ENCODE measurements at regions not wholly inside any gene's neighbourhood (a gene's known extent, or its start where the extent isn't known, plus 50 kb on each side); places are given as distances from the start of the nearest gene placed in this dataset.

- Mint-ChIP-seq H3K4me1 (ENCODE audit: low read depth, unreplicated experiment) (no peaks in the 10 kb centered on the region), H3K9me3 (ENCODE audit: low read depth, unreplicated experiment) (no peaks in the 10 kb centered on the region), H3K4me3 (ENCODE audit: low read depth, unreplicated experiment) (no peak overlapping the region), H3K27ac (ENCODE audit: unreplicated experiment) (no peak overlapping the region), H3K36me3 (ENCODE audit: insufficient read depth, unreplicated experiment) (no peaks in the 10 kb centered on the region), H3K27me3 (ENCODE audit: unreplicated experiment) (no peaks in the 10 kb centered on the region)
- CTCF ChIA-PET, result no interaction called here
- no peak for DNase-seq
- no TSS peak for BruUV-seq (replicated peaks)
- intact Hi-C loops (cut with micrococcal nuclease; ENCODE audit: unreplicated experiment), result no loop called here
- TF ChIP-seq CTCF (IDR thresholded peaks at IDR 0.05; ENCODE audit: unreplicated experiment), result no peak
Measured at GRCh38 chr1:70666381-70667140, 255.5 kb downstream of the CTH start.

- BruUV-seq (replicated peaks), result no TSS peak
- no peaks in the 10 kb centered on the region for H3K4me1 Mint-ChIP-seq (ENCODE audit: low read depth, unreplicated experiment)
- CTCF ChIA-PET, result no interaction called here
- no peak for DNase-seq
- no peaks in the 10 kb centered on the region for H3K36me3 Mint-ChIP-seq (ENCODE audit: insufficient read depth, unreplicated experiment)
- TF ChIP-seq CTCF (IDR thresholded peaks at IDR 0.05; ENCODE audit: unreplicated experiment), result no peak
- H3K9me3 Mint-ChIP-seq (ENCODE audit: low read depth, unreplicated experiment), result no peaks in the 10 kb centered on the region
- H3K27ac Mint-ChIP-seq (ENCODE audit: unreplicated experiment), result no peak overlapping the region
- no peak overlapping the region for H3K4me3 Mint-ChIP-seq (ENCODE audit: low read depth, unreplicated experiment)
- H3K27me3 Mint-ChIP-seq (ENCODE audit: unreplicated experiment), result no peaks in the 10 kb centered on the region
- intact Hi-C loops (cut with micrococcal nuclease; ENCODE audit: unreplicated experiment), result no loop called here
Measured at GRCh38 chr1:70667494-70668170, 256.6 kb downstream of the CTH start.

GRCh38 chr1:70671006-70671405 lies 259.9 kb downstream of the CTH start:
- no peak for DNase-seq
- H3K4me1 Mint-ChIP-seq (ENCODE audit: low read depth, unreplicated experiment), result no peaks in the 10 kb centered on the region
- no peaks in the 10 kb centered on the region for H3K9me3 Mint-ChIP-seq (ENCODE audit: low read depth, unreplicated experiment)
- BruUV-seq (replicated peaks), result no TSS peak
- no peak for TF ChIP-seq CTCF (IDR thresholded peaks at IDR 0.05; ENCODE audit: unreplicated experiment)
- intact Hi-C loops (cut with micrococcal nuclease; ENCODE audit: unreplicated experiment), result loop anchor here (10.0 kb wide), 1 partner anchor 136 kb away; no protein-coding TSS in a partner anchor
- no peak overlapping the region for H3K27ac Mint-ChIP-seq (ENCODE audit: unreplicated experiment)
- CTCF ChIA-PET, result interaction anchor here (0.6 kb wide), 1 partner anchor 167 kb away, joined by 3 read pairs; no protein-coding TSS in a partner anchor
- H3K27me3 Mint-ChIP-seq (ENCODE audit: unreplicated experiment), result no peaks in the 10 kb centered on the region
- H3K36me3 Mint-ChIP-seq (ENCODE audit: insufficient read depth, unreplicated experiment), result no peaks in the 10 kb centered on the region
- no peak overlapping the region for H3K4me3 Mint-ChIP-seq (ENCODE audit: low read depth, unreplicated experiment)

- Mint-ChIP-seq H3K9me3 (ENCODE audit: low read depth, unreplicated experiment) (no peaks in the 10 kb centered on the region), H3K4me3 (ENCODE audit: low read depth, unreplicated experiment) (no peak overlapping the region), H3K36me3 (ENCODE audit: insufficient read depth, unreplicated experiment) (no peaks in the 10 kb centered on the region), H3K27ac (ENCODE audit: unreplicated experiment) (no peak overlapping the region), H3K27me3 (ENCODE audit: unreplicated experiment) (no peaks in the 10 kb centered on the region), H3K4me1 (ENCODE audit: low read depth, unreplicated experiment) (no peaks in the 10 kb centered on the region)
- DNase-seq, result no peak
- no peak for TF ChIP-seq CTCF (IDR thresholded peaks at IDR 0.05; ENCODE audit: unreplicated experiment)
- CTCF ChIA-PET, result no interaction called here
- intact Hi-C loops (cut with micrococcal nuclease; ENCODE audit: unreplicated experiment), result loop anchor here (10.0 kb wide), 1 partner anchor 138 kb away; no protein-coding TSS in a partner anchor
- BruUV-seq (replicated peaks), result no TSS peak
Measured at GRCh38 chr1:70672442-70672888, 261.4 kb downstream of the CTH start.

Measured in Calu3 (cell line).